Gastroesophageal sphincter (tissue), 3 donors: ENCODE measurements at regions not wholly inside any gene's neighbourhood (a gene's known extent, or its start where the extent isn't known, plus 50 kb on each side); places are given as distances from the start of the nearest gene placed in this dataset.

Source experiments
- EP300 ChIP-seq: sonication (generic); formaldehyde crosslinking; IDR thresholded peaks from one replicate; pipeline ENCODE4 v1.6.1; 2017; ENCODE audit warnings: antibody characterized with exemption, mild to moderate bottlenecking
- POLR2A ChIP-seq, 2 donors: fragments of 450-650 bp; IDR thresholded peaks; one replicate each; pipeline ENCODE4 v1.6.1; 2017; ENCODE audit warnings: antibody characterized with exemption in 2 of 2, mild to moderate bottlenecking in 2 of 2, moderate library complexity in 1 of 2
- POLR2AphosphoS5 ChIP-seq: sonication (generic); formaldehyde crosslinking; IDR thresholded peaks from one replicate; pipeline ENCODE4 v1.6.1; 2017; ENCODE audit warnings: antibody characterized with exemption
- TF ChIP-seq, protein P1 (sequence below), 4 experiments: fragments of 200-600 bp in 2 of 4; fragments of 450-650 bp in 2 of 4; sonication (generic) in 1 of 4; IDR thresholded peaks; one replicate each; pipeline ENCODE4 v1.5.1; 2017 to 2019; ENCODE audit warnings: antibody characterized with exemption in 4 of 4, mild to moderate bottlenecking in 2 of 4, moderate library complexity in 2 of 4

DNA sequence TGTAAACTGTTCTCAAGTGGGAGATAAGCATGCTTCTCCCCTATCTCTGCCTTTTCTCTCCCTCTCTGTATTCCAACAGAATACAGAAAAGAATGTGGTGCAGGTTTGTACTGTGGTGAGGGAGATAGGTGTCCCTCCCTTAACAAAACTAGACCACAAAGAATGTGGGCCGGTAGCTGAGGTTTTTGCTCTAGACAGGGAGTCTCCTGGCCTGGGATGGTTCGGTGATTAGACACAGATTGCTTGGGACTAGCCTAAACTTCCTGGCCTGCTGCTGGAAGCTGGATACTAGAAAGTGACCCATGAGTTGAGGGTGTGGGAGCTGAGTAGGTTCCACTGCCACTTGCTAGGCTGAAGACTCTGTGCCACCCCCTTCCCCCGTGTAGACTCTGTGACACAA is 143.0 kb downstream of the CXXC4 start:
- TF ChIP-seq, protein P1, sequence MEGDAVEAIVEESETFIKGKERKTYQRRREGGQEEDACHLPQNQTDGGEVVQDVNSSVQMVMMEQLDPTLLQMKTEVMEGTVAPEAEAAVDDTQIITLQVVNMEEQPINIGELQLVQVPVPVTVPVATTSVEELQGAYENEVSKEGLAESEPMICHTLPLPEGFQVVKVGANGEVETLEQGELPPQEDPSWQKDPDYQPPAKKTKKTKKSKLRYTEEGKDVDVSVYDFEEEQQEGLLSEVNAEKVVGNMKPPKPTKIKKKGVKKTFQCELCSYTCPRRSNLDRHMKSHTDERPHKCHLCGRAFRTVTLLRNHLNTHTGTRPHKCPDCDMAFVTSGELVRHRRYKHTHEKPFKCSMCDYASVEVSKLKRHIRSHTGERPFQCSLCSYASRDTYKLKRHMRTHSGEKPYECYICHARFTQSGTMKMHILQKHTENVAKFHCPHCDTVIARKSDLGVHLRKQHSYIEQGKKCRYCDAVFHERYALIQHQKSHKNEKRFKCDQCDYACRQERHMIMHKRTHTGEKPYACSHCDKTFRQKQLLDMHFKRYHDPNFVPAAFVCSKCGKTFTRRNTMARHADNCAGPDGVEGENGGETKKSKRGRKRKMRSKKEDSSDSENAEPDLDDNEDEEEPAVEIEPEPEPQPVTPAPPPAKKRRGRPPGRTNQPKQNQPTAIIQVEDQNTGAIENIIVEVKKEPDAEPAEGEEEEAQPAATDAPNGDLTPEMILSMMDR (IDR thresholded peaks at IDR 0.05), result no peak
- TF ChIP-seq POLR2A (IDR thresholded peaks at IDR 0.05), result no peak
- no peak for TF ChIP-seq POLR2AphosphoS5
- TF ChIP-seq EP300, result no peak
